Islet precursor cell (in vitro differentiated cells): ENCODE measurements at regions not wholly inside any gene's neighbourhood (a gene's known extent, or its start where the extent isn't known, plus 50 kb on each side); places are given as distances from the start of the nearest gene placed in this dataset.

Experiments used
- DNase-seq: peaks from one replicate; pipeline ENCODE4 v3.0.0-alpha.2; 2018

GRCh38 chr22:48517039-48518030, 1310.3 kb downstream of the BRD1 start:
- DNase-seq, result peak; percentile 66

DNA sequence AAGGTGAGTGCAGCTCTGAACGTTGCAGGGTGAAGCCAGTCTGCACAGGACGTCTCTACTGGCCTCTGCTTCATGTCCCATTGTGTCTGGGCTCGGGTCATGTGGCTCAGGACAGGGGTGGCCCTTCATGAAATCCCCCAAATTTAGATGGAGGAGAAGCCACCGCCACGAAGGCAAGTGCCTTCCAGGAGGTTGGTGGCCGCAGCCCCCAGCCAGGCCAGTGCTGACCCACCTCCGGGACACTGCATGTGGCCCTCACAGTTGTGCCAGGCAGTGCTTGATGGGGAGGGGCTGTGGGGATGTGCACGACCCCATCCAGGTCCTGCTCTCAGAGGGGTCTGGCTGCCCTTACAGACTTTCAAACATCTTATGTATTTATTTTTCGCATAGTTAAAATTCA, 1311.1 kb downstream of the BRD1 start:
- DNase-seq, result no peak

GRCh38 chr22:48515571-48516200, 1312.0 kb downstream of the BRD1 start:
- no peak for DNase-seq

DNA sequence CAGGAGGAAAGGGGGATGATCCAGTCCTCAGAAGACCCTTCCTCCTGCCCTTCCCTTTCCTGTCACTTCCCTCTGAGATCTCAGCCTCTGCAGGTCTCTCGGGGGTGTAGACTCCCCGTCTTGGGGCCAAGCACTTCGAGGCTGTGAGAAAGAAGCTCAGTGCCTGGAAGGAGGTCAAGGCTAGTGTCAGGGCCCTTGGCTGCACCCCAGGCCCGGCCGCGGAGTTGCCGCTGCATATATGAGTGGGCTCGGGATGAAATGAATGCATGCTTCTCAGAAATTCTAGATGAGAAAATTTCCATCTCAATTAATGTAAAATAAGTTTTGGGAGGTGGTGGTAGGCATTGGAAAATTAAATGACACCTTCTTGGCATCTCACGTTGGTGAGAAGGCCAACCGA, 1313.7 kb downstream of the BRD1 start:
- no peak for DNase-seq

DNA sequence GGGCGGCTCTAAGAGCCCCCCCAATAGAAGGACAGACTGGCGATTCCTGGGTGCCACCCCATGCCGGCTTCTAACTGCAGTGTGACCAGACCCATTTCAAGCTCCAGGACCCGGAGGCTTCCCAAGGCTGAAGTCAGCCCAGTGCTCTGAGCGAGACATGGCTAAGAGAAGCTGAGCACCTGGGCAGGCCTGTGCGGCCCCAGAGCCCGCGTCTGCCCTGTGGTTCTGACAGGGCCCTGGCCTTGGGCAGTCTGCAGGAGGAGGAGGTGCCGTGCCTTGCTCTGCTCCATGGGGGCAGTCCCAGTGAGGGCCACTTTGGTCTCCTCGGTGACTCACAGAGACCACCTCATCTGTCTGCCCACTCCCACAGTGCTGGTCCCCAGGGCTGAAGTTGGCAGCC, 1314.2 kb downstream of the BRD1 start:
- DNase-seq, result no peak

DNA sequence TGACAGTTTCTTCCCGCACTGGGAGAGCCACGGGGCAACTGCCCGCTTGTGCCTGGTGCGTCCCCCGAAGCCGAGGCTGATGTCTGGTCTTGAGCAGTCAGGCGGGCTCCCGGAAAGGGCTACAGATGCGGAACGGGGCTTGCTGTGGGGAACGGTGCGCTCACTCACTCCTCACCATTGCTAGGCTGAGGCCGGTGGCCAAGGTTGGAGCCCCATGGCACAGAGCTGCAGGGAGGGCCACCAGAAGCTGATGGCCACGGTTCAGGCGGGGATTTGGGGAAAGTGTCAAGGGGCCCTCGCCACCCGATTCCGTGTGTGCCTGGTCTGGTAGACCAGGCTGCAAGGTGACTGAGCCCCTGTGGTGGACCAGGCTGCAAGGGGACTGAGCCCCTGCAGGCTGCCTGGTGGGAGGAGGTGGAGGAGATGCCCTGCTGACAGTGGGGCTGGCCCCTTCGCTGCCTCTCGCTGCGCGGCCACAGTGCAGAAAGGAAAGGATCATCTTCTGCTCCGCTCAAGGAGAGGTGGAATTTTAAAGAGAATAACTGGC, 1315.8 kb downstream of the BRD1 start:
- no peak for DNase-seq

GRCh38 chr22:48511211-48511610, 1316.5 kb downstream of the BRD1 start:
- peak; percentile 66 for DNase-seq

- no peak for DNase-seq
These were observed 1317.1 kb downstream of the BRD1 start for GRCh38 chr22:48510599-48510998.

DNA sequence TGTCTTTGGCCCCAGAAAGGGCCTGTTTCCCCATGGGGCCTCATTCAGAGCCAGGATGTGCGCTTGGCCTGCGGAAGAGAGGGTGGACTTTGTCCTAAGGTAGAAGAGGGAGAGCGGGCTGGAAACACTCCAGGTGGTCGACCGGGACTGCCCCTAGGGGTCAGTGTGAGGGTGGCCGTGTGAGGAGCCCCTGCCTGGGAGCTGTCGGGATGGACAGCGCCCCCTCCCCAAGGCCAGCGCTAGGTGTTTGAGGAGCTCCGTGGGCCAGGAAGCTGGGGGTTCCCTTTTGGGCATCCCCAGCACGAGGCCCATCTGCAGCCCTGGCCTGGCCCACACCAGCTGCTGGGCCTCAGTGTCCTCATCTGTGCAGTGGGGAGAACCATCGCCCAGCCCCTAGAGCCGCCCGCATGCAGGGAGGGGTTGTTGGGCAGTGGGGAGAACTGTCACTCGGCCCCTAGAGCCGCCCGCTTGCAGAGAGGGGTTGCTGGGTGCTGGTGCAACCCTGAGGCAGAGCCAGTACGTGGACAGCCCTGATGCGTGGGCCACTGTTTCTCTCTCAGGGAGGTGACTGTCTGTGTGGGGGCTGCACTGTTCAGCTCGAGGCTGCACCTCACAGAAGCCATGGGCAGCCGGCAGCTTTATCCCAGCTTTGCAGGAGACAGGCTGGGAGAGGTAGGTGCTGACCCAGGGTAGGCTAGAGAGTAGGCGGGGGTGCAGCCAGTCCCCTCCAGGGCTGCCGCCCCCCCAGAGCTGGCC, 1319.9 kb downstream of the BRD1 start:
- DNase-seq, result no peak

- DNase-seq, result no peak
These were observed 1320.5 kb downstream of the BRD1 start for GRCh38 chr22:48507171-48507570.

DNA sequence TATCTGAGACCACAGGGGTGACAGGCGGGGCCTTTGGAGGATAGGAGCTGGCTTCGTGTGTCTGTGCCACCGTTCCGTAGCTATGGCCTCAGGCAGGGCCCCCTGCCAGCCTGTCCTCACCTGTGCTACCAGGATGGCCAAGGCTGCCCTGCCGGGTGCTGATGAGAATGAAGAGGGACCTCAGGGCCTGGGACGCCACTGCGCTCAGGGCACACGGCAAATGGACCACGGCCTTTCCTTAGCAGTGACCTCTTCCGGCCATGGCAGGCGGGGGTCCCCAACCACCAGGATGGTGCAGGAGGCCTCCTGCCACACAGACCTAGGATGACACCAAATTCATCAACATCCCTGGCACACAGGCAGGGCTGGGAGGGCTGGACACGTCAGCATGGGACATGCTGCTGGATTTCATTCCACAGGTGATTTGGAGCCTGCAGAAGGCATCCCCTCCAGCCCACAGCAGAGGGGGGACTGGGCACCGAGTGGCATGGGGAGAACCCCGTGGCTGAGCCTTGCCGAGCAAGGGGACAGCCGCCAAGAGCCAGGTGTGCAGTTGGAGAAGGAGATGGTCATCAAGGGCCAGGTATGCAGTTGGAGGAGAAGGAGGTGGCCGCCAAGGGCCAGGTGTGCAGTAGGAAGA, 1321.0 kb downstream of the BRD1 start:
- DNase-seq, result no peak

GRCh38 chr22:48505891-48506290, 1321.8 kb downstream of the BRD1 start:
- DNase-seq, result no peak

DNA sequence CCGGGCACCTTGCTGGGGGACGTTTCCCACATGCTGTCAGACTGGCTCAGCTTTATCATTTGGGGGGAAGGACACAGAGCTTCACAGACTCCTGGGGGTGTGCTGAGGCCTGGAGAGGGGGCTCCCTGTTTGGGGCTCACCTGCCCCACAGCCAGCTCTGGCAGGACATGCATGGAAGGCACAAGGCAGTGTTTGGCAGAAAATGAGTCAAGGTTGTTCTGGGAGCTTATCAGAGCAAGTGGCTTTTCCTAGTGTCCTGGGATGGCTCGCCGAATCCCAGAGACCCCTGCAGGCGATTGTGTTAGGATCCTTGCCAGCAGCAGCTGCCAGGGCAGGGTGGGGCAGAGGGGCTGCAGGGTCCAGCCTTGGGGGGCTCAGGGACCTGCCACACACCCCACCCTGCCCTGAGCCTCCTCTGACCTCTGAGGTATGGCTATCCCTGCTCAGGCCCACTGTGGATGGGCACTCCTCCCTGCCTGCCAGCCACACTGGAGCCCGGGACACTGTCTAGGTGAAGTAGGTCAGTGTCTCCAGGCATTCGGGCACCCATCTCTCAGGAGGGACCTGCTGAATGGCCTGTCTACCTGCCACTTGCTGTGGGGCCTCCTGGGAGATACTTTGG, 1323.0 kb downstream of the BRD1 start:
- no peak for DNase-seq

- no peak for DNase-seq
These were observed 1323.8 kb downstream of the BRD1 start for GRCh38 chr22:48503876-48504275.

DNA sequence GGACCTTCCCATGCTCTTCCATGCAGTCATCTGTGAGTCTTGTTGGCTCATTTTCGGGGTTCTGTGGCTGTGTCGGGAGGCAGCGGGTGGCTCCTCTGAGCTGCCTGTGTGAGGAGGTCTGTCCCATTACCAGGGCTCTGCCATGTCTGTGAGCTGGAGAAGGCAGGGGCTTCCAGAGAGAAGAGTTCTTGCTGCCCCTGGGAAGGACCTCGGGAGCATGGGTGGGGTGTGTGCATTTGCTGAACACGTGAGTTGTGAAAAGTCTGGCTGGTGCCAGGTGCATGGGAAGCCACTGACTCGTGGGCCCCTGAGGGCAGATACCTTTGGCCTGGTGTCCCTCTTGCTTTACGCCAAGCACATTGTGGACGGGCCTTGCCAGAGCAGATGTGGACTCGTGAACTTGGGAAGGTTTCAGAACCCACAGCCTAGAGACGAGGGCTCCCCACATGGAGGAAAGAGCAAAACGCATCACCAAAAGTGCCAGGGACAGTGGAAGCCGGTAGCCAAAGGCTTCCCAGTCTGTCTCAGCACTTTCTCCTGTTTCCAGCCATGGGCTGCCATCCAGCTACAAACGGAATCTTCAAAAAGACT, 1324.5 kb downstream of the BRD1 start:
- no peak for DNase-seq

DNA sequence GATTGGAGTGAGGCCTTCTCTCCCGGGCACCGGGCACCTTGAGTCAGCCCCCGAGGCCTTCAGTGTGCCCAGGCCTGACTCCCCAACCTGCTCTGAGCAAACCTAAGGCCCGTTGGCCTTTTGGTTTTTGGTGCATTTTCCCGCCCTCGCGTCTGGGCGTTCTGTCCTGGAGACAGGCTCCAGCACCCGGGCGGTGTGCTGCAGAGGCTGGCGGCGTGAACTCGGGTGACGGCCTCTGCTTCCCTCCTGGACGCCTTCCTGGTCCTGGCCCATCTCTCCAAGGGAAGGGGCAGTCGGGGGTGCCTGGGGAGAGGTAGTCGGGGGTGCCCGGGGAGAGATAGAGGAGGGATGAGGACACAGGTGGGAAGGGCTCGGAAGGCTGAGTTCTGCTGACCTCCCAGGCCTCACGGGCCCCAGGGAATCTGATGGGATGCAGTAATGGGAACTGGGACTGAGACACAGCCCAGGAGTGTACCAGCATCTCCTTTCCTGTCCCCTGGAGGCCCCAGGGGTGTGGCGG, 1326.4 kb downstream of the BRD1 start:
- DNase-seq, result no peak

DNA sequence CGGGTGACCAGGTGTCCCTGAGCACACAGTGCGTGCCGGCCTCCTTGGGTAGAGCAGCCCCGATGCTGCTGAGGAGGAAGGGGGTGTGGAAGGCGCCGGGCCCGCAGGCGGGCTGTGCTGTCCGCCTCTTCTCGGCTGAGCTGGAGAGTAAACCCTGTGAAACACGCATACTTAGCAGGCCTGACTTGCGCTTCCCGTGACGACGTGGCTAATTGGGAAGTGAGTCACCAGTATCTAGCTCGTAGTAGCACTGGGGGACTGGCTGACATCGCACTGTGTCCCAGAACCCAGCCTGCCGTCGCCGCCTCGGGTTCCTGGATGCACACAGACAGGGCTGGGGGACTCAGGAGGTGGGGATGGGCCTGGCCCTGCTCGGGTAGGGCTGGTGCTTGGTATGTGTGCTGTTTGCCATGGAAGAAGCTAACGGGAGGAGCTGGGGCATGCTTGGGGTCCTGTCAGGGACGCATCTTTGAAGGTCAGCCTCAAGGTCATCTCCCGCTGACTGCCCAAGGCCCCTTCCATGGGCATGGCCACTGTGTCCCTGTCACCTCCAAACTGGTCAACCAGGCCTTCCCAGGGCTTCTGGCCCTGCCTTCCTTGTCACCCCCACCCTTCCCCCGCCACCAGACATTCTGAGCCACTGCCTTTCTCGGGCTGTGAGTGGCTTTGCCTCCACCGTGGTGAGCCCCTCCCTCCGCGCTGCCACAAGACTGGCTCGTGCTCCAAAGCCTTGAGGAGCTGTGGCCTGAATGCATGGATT, 1327.0 kb downstream of the BRD1 start:
- DNase-seq, result peak; percentile 93

- DNase-seq, result no peak
These were observed 1327.9 kb downstream of the BRD1 start for GRCh38 chr22:48499456-48500425.

- DNase-seq, result no peak
These were observed 1328.9 kb downstream of the BRD1 start for GRCh38 chr22:48498526-48499331.
